CD4-positive, alpha-beta T cell treated with Interleukin-17A for 1 hour (primary cell): ENCODE measurements at regions not wholly inside any gene's neighbourhood (a gene's known extent, or its start where the extent isn't known, plus 50 kb on each side); places are given as distances from the start of the nearest gene placed in this dataset.
"Not testable (repeated sequence)": the region's sequence is repeated elsewhere in the genome, so short reads cannot be mapped to it uniquely, and the experiment has no call there.

Source experiments
- DNase-seq: peaks from one replicate; pipeline ENCODE4 v3.0.0-alpha.2; 2020

DNA sequence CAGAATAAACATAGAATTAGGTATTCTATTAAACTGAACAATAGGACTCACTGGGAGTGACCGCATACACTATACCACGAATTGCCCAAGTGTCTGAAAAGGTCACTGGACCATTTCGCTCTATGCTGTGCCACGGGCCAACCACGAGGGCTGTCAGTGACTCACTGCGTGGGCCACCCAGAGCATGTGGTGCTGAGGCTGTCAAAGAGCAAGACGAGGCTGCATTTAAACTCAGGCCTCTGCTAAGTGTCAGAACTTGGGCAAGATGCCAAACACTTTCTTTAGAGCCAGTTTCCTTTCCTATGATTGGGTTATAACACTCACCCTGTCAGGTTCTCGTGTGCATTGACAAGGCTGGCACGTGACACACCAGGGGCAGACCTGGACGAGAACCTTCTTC lies 97.5 kb downstream of the SH3YL1 start:
- DNase-seq = peak; percentile 11

DNA sequence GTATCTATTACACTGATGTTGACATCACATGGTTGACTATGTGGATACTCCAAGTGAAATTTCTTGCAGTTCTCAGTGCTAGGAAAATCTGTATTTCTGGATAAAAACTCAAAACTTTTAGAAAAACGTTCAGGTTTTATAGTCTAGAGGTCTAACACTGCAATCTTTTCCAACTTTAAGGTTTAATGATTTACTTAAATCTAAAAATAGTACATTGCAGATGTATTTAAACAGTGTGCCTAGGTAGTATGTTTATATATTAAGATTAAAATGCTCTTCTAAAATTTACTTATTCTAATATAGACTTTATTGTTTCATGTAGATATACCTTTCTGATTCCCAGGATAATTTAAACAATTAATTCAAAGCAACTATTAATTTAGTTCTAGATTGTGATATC lies 98.3 kb downstream of the SH3YL1 start:
- DNase-seq = no peak

DNA sequence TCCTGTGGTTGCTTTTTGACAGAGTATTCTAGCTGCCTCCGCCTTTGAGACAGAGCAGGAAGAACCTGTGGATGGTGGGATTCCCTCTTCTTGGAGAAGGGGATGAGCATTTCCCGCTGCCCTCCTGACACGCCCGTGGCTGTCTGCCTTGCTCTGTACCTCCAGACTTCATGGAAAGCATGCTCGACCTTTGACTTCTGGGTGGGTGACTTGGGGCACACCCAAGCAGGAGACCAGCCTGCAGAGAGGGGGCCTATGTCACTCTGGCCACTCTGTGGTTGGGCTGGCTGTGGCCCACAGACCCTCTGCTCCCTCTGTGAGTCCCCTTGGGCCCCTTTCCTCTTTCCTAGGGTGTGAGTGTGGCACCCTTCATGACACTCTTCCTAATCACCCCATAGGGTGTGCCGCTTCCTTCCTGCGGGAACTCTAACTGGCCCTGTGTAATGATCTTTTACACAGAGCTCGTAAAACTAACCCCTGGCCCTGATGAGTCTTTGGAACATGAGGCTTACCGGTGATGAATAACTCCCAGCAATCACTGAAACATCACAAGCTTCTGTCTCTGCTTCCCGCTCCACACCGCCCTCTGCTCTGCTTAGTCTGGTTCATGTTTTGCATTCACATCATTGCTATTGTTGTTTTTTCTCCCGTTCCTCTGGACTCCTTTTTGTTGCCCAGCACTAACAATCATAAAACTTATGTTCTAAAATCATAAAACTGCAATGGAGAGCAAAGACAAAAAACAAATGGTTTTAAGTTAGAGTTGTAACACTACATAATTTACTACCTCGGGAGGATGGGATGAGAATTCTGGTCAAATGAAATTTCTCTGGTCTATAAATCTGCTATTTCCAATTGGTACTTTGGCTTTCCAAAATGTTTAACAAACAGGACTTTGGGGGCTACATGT lies 101.1 kb downstream of the SH3YL1 start:
- no peak for DNase-seq

DNA sequence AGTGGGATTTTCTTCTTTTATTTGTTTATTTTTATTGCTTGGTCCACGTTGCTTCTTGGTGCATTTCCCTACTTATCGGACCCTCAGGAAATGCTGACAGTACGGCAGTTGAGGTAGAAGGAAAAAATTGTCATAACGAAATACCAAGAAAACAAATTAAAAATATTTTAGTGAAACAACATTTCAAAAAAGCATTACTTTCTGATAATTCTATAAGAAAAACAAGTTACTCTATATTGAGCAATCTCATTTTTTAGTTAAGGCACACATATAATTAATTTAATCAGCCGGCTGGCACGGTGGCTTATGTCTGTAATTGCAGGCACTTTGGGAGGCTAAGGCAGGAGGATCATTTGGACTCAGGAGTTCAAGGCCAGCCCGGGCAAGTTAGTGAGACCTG lies 102.1 kb downstream of the SH3YL1 start:
- DNase-seq = no peak

DNA sequence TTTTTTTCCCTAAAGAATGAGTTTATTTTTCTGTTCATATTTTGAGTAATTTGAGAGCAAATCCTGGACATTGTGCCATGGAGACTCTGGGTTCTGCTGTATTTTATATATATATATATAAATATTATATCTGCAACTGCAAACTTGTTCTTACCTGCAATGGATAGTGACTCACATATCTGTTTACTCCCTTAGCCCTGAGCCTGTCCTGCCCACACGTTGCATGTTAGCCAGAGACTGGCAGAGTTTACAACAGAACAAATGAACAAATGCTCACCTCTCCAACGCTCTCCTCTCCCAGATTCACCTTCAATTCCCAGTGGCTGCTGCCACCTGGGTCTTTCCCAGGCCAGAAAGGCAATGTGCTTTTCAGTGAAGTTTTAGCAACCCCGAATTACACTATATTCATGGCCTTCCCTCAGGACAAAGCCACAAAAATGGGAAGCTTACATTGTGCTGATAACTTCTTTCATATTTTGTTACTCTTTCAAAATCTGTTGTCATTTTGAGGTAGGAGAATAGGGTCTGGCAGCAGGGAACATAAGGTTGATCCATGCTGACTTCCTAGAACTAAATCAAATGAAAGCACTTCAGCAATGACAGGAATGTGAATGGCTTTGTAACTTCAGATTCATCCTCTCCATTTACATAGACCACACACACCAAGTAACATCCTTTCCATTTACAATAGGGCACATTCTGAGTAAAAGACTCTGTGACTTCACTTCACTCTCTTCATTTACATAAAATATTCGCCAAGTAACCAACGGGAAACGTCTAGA lies 105.4 kb upstream of the FAM110C start:
- DNase-seq = no peak

DNA sequence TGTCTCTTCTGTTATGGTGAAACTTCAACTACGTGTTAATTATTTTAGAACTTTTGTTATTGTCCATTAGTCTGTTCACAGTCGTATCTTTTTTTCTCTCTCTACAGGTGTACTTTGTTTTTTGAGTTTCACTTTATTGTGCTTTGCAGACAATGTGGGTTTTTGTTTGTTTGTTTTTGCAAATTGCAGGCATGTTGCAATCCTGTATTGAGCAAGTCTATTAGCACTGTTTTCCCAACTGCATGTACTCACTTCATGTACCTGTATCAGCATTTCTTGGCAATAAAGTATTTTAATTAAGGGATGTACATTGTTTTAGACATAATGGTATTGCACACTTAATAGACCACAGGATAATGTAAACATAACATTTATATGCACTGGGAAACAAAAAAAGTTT lies 99.1 kb upstream of the FAM110C start:
- DNase-seq = no peak

DNA sequence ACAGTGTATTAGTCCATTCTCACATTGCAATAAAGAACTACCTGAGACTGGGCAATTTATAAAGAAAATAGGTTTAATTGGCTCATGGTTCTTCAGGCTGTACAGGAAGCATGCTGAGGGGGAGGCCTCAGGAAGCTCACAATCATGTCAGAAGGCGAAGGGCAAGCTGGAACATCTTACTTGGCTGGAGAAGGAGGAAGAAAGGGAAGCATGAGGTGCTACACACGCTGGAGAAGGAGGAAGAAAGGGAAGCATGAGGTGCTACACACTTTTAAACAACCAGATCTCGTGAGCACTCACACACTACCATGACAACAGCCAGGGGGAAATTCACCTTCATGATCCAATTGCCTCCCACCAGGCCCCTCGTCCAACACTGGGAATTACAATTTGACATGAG lies 95.3 kb upstream of the FAM110C start:
- no peak for DNase-seq

DNA sequence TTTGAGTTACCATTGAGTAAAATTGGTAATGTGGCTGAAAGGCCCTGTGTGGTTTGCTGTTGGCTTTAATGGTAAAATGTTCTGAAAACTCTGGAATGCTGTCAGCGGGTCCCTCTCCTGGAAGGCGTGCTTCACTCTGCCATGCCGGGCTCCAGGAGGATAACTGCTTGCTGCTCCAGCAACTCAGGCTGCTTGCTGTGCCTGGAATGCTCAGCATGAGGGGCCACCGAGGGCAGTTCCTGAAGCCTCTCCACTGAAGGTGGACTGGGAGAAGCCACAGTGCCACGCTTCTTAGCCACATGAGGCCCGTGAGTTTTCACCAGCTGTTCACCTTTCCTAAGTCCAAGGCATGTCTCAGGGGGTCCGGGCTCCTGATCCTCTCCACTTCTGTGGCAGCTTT lies 90.4 kb upstream of the FAM110C start:
- DNase-seq = no peak

DNA sequence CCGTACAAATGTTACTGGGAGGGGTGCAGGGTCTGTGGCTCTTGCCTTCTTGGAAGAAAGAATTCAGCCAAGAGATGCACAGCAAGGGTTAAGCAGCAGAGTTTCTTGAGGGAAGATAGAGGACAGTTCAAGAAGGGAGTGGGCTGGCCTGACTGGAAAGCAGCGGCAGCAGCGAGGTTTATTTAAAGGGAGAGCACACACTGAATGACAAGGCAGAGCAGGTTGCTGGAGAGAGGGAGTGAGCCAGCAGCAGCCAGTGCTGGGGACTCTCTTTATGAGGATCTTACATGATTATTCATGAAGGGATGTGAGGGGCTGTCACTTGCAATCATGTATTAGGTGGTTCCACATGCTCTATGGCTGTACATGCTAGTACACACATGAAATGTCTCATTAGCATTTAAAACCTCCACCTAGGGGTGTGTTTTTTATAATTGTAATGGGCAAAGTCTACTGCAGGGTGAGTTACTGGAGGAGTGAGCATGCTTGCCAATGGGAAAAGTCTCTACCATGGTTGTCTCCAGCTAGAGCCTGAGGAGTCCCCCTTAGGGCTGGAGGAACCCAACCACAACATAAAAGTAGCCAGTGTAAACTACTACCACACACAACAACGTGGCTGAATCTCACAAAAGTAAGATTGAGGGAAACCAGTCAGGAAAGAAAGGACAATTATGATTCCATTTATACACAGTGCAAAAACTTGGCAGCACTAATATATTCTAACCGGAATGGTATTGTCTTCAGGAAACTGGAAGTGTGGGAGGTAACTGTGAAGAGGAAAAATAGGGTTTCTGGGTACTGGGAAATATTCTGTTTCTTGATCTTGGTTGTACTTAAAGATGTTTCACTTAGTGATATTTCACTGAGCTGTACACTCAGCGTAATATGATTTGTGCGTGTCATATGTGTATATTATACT lies 87.6 kb upstream of the FAM110C start:
- no peak for DNase-seq

DNA sequence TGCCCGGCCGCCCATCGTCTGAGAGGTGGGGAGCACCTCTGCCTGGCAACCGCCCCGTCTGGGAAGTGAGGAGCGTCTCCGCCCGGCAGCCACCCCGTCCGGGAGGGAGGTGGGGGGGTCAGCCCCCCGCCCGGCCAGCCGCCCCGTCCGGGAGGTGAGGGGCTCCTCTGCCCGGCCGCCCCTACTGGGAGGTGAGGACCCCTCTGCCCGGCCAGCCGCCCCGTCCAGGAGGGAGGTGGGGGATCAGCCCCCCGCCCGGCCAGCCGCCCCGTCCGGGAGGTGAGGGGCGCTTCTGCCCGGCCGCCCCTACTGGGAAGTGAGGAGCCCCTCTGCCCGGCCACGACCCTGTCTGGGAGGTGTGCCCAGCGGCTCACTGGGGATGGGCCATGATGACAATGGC lies 80.5 kb upstream of the FAM110C start:
- not testable (repeated sequence) for DNase-seq

DNA sequence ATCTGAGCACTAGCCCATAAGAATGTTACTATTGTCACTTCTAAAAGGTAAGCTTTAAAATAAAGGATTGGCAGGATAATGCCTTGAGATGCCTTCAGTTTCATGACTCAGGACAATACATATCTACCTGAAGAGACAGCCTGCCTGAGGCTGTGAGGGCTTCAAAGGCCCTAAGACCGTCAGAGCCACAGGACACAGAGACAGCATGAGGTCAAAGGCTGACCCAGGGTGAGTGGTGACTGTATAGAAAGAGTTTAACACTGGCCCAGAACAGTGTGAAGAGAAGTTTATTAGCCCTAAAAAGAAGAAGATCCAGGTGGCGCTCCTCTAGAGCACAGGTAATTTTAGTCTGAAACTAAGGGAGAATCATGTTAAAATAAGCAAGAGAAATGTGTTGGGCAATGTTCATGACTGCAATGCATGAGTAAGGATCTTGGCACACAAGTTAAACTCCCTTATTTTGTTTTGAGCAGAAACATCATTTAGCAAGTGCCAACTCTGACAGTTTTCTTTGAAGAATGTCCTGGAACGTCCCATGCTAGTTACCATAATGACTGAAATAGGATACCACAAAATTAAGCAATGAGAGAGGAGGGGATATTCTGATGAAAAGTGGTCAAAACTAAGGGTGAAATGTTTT lies 78.1 kb upstream of the FAM110C start:
- no peak for DNase-seq

DNA sequence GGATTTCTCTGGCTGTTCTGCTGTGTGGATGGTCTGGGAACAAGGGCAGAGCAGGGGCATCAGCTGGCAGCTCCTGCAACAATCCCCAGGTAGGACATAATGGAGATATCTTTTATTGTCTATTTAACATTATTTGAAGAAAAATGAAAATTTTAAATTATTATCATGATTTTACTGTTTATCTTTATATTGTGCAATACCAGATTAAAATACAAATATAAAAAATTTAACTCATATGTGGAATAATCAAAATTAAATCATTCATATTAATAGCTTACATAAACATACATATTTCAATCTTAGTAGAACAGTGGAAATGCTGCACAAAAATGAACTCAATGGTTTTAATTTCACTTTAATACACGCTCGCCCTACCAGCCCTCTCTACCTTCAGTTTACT lies 70.6 kb upstream of the FAM110C start:
- DNase-seq = no peak

DNA sequence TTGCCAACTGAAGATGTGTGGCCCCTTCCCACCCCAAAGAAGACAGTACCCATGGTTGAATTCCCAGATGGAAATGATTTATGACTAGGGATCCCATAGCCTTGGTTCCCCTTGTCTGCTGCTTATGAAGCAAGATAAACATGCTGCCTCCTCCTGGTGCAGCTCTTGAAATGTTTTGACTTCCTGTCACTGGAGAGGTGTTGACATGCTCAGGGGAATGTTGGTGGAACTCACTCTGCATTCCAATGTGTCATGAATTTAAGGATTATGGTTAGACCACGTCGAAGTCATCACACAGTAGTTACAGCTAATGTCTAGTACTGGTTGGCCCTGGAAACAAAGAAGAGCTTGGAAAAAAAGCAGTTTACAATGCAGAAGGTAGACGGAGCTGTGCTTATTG lies 69.0 kb upstream of the FAM110C start:
- no peak for DNase-seq

DNA sequence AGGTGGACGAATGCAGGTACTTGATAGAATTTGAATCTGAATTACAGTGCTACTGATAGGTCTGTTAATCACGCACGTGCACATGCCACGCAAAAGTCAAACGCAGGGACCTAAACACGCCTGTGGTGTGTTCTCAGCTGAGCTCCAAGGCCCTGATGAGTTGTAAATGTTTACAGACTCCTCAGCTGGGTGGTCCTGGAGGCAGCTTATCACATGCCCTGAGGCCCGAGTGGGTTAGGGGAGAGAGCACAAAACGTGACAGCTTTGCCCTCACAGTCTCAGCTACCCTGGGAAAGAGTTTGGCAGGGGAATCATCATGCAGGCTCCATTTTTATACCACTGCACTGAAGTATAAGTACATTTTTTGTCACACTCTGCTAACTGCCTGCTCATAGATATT lies 68.3 kb upstream of the FAM110C start:
- no peak for DNase-seq

DNA sequence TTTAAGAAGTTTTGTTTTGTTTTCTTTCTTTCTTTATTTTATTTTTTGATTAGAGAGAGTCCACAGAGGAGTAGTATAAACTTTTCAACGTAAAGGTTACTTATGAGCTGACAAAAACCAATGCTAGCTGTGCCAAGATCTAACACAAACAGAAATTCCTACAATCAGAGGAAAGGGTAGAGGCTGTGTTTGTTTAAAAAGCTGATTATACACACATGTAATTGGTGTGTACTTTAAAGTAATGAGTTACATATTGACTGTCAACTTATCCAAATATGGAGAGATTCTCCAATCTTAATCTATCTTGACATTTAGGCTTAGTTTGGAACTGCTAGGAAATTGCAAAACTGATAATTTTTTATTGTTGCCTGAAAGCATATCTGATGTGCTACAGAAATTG lies 63.7 kb upstream of the FAM110C start:
- DNase-seq = no peak

DNA sequence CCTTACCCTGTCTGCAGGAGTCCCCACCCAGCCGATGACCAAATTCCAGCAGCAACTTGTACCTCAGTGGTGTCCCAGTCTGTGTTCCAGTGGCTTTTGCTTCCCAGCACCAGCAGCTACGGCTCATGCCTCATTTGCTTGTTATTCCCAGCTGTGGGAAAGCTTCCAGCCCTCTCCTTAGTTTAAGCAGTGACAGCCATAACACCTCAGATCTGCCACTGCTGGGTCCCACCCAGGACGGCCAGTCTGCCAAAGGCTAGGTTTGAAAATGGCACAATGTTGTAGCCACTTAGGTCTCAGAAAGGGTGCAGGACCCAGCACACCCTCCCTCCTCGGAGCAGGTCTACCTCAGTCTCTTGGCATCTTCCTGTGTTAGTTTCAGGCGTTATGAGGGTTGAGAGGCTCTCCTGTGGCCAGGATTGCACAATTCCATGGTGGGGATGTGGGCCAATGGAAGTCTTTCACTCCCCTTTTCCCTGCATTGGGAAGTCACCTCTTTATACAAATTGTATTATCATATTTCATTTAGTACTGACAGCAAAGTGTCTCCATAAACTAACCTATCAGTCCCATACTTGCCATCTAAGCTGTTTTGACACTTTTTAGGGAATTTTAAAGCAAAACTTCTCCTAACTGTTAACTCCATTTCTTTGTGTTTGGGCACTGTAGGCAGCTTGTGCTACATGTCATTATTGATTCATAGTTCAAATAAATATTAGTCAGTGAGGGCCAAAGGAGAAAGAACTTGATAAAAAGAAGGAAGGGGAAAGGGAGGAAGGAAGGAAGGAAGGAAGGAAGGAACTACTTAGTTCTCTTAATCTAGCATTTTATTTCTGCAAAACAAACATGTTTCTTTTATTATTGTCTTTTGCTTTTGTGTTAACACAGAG lies 62.9 kb upstream of the FAM110C start:
- DNase-seq = no peak

DNA sequence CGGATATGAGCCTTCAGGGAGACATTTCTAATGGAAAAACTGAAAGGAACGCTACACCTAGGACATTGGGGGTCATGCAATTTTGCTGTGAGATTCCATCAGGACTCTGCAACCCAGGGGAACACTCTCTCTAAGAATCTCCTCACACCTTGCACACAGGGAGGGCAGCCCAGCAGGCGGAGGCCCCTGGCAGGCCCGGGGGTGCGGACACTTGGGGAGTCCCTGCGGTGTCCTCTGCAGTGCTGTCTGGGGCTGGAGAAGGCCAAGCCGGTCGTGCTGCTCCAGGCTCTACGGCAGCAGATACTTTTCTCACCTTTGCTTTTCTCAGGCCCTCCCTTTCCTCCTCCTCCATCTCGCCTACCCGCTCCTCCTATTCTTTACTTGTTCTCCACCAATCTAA lies 54.7 kb upstream of the FAM110C start:
- no peak for DNase-seq
